ENCODE measurements at regions not wholly inside any gene's neighbourhood (a gene's known extent, or its start where the extent isn't known, plus 50 kb on each side); places are given as distances from the start of the nearest gene placed in this dataset.
A peak's percentile ranks its signal among the peaks of the same experiment; 100 is the strongest.

DNA sequence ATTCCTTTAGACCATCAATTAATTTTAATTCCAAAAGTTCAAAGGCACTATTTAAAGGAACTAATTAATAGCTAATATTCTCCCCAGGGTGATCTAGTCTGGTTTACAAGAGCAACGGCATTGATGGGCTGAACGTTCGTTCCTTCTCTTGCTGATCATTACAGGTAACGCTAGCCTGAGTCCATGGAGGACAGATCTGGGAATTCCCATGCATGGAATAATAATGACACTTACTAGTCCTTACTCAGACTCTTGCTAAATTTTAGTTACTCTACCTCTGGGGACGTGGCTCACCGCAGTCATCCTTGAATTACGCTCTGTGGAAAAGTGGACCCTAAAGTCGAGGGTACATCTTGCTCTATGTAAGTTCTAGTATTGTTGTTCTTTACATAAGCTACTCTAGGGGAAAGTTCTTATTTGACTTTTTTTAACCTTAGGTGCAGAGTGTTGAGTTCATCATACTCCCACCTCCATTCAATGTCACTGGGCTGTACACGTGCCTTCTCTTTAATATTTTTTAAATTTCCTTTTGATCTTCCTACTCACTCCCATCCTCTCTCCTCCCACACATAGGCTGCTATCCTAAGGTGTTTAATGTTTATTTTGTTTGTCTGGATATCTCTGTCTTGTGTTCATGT, 133.9 kb downstream of the ZNF281 start:
- H3K9me3 Mint-ChIP-seq, result no peaks in the 10 kb centered on the region
- H3K4me3 Mint-ChIP-seq, result no peak overlapping the region
- no peaks in the 10 kb centered on the region for H3K27me3 Mint-ChIP-seq
- ChIA-PET POLR2A (no interaction called here), CTCF (interaction anchor here (0.6 to 2.5 kb wide), 8 partner anchors 13 to 973 kb away, joined by 3 to 11 read pairs (median 3); no protein-coding TSS in a partner anchor)
- intact Hi-C loops (cut with micrococcal nuclease), result loop anchor here (1.0 to 10.0 kb wide), 2 partner anchors 137 to 591 kb away; no protein-coding TSS in a partner anchor
- H3K4me1 Mint-ChIP-seq (ENCODE audit: low read depth), result peaks cover 8% of the 10 kb centered on the region
- DNase-seq, result no peak
- H3K36me3 Mint-ChIP-seq, result no peaks in the 10 kb centered on the region
- no peak overlapping the region for H3K27ac Mint-ChIP-seq

DNA sequence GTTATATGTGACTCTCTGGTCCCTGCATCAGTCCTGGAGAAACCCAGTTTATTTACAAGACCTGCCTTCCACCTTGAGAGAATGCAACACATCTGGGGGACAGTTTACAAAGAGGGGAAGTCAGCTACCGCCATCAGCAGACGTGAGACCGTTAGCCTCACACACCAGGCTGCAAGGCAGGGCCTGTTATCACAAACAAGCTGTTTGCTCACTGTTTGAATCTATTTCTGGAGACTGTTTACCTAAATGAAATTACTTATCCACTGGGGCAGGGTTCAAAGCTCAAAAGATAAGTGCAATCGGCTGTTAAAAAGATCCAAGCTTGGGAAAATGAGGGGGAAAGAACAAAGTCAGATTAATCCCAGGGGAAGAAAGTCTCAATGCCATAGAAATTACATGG, 134.4 kb downstream of the ZNF281 start:
- CTCF ChIA-PET, result interaction anchor here (0.5 to 2.5 kb wide), 5 partner anchors 20 to 215 kb away, joined by 3 to 11 read pairs (median 3); no protein-coding TSS in a partner anchor
- Mint-ChIP-seq H3K27ac (no peak overlapping the region), H3K36me3 (no peaks in the 10 kb centered on the region), H3K27me3 (no peaks in the 10 kb centered on the region), H3K4me1 (ENCODE audit: low read depth) (peaks cover 8% of the 10 kb centered on the region), H3K9me3 (no peaks in the 10 kb centered on the region), H3K4me3 (no peak overlapping the region)
- POLR2A ChIA-PET, result no interaction called here
- DNase-seq, result no peak
- intact Hi-C loops (cut with micrococcal nuclease), result loop anchor here (10.0 kb wide), 1 partner anchor 591 kb away; no protein-coding TSS in a partner anchor

DNA sequence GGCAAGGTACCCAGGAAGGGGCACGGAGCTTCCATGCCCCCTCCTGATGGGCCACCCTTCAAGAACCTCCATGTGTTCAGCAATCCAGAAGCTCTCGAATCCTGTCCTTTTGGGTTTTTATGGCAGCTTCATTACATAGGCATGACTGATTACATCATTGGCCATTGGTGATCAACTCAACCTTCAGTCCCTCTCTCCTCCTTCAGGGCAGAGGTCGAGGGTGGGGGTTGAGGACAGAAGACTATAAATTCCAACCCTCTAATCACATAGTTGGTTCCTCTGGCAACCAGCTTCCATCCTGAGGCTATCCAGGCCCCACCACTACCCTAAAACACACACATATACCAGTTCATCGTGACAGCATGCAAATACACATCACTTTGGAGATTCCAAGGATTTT, 135.7 kb downstream of the ZNF281 start:
- Mint-ChIP-seq H3K4me3 (no peak overlapping the region), H3K36me3 (no peaks in the 10 kb centered on the region), H3K4me1 (ENCODE audit: low read depth) (peaks cover 8% of the 10 kb centered on the region), H3K27me3 (no peaks in the 10 kb centered on the region), H3K9me3 (no peaks in the 10 kb centered on the region), H3K27ac (no peak overlapping the region)
- ChIA-PET POLR2A (interaction anchor here (0.8 kb wide), 1 partner anchor 20 kb away, joined by 3 read pairs; no protein-coding TSS in a partner anchor), CTCF (interaction anchor here (0.6 to 2.2 kb wide), 4 partner anchors 11 to 164 kb away, joined by 3 to 5 read pairs (median 3); no protein-coding TSS in a partner anchor)
- DNase-seq, result no peak
- intact Hi-C loops (cut with micrococcal nuclease), result loop anchor here (10.0 kb wide), 1 partner anchor 589 kb away; no protein-coding TSS in a partner anchor

GRCh38 chr1:200272481-200273068, 137.3 kb downstream of the ZNF281 start:
- H3K9me3 Mint-ChIP-seq, result no peaks in the 10 kb centered on the region
- intact Hi-C loops (cut with micrococcal nuclease), result loop anchor here (10.0 kb wide), 1 partner anchor 588 kb away; no protein-coding TSS in a partner anchor
- H3K4me3 Mint-ChIP-seq, result no peak overlapping the region

GRCh38 chr1:200269256-200269655, 140.6 kb downstream of the ZNF281 start:
- Mint-ChIP-seq H3K9me3 (no peaks in the 10 kb centered on the region), H3K27ac (no peak overlapping the region), H3K4me3 (no peak overlapping the region), H3K4me1 (ENCODE audit: low read depth) (peaks cover 8% of the 10 kb centered on the region), H3K27me3 (peaks cover under 1% of the 10 kb centered on the region), H3K36me3 (no peaks in the 10 kb centered on the region)
- ChIA-PET CTCF (no interaction called here), POLR2A (no interaction called here)
- intact Hi-C loops (cut with micrococcal nuclease), result no loop called here
- DNase-seq, result no peak

More at GRCh38 chr1:200272481-200273068, 137.3 kb downstream of the ZNF281 start:
- peaks cover 8% of the 10 kb centered on the region for H3K4me1 Mint-ChIP-seq (ENCODE audit: low read depth)
- CTCF ChIA-PET, result interaction anchor here (0.9 to 2.2 kb wide), 2 partner anchors 10 to 219 kb away, joined by 3 to 5 read pairs; no protein-coding TSS in a partner anchor
- no peaks in the 10 kb centered on the region for H3K27me3 Mint-ChIP-seq
- no peak overlapping the region for H3K27ac Mint-ChIP-seq
- POLR2A ChIA-PET, result interaction anchor here (0.6 kb wide), 1 partner anchor 540 kb away, joined by 3 read pairs; no protein-coding TSS in a partner anchor
- no peaks in the 10 kb centered on the region for H3K36me3 Mint-ChIP-seq
- DNase-seq, result no peak

GRCh38 chr1:200267937-200268336, 141.9 kb downstream of the ZNF281 start:
- H3K27ac Mint-ChIP-seq, result no peak overlapping the region
- no peak for DNase-seq
- peaks cover 2% of the 10 kb centered on the region for H3K27me3 Mint-ChIP-seq
- CTCF ChIA-PET, result interaction anchor here (1.2 kb wide), 1 partner anchor 9 kb away, joined by 4 read pairs; no protein-coding TSS in a partner anchor
- POLR2A ChIA-PET, result no interaction called here
- no peaks in the 10 kb centered on the region for H3K36me3 Mint-ChIP-seq
- intact Hi-C loops (cut with micrococcal nuclease), result no loop called here
- no peaks in the 10 kb centered on the region for H3K9me3 Mint-ChIP-seq
- no peak overlapping the region for H3K4me3 Mint-ChIP-seq
- peaks cover 2% of the 10 kb centered on the region for H3K4me1 Mint-ChIP-seq (ENCODE audit: low read depth)

- POLR2A ChIA-PET, result no interaction called here
- no peak for DNase-seq
- intact Hi-C loops (cut with micrococcal nuclease), result no loop called here
- H3K27ac Mint-ChIP-seq, result no peak overlapping the region
- CTCF ChIA-PET, result interaction anchor here (1.2 kb wide), 1 partner anchor 9 kb away, joined by 4 read pairs; no protein-coding TSS in a partner anchor
- no peaks in the 10 kb centered on the region for H3K36me3 Mint-ChIP-seq
- H3K4me1 Mint-ChIP-seq (ENCODE audit: low read depth), result peaks cover 5% of the 10 kb centered on the region
- H3K4me3 Mint-ChIP-seq, result no peak overlapping the region
- H3K9me3 Mint-ChIP-seq, result no peaks in the 10 kb centered on the region
- H3K27me3 Mint-ChIP-seq, result peaks cover 2% of the 10 kb centered on the region
Measured at GRCh38 chr1:200267458-200267857, 142.4 kb downstream of the ZNF281 start.

GRCh38 chr1:200266871-200267270, 143.0 kb downstream of the ZNF281 start:
- CTCF ChIA-PET, result interaction anchor here (1.2 kb wide), 1 partner anchor 8 kb away, joined by 4 read pairs; no protein-coding TSS in a partner anchor
- POLR2A ChIA-PET, result no interaction called here
- no peak overlapping the region for H3K27ac Mint-ChIP-seq

DNA sequence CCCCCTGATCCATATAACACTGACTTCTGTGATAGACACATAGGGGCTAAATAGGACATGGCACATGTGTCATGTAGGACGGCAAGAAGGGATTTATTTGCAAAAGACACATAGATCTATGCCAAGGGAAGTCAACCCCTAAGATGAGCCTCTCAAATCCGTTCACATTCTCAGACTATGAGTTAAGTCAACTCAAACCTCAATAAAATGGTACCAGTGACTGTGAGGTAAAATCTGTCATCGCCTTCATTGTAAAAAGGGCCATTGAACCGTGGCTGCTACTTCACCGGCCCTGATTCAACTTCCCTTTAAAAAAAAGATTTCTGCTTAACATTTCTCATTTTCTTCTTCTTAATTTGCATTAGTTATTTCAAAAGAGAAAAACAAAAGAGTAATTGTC, 144.0 kb downstream of the ZNF281 start:
- no peak overlapping the region for H3K4me3 Mint-ChIP-seq
- CTCF ChIA-PET, result interaction anchor here (1.0 kb wide), 1 partner anchor 245 kb away, joined by 4 read pairs; no protein-coding TSS in a partner anchor
- H3K27me3 Mint-ChIP-seq, result peaks cover 4% of the 10 kb centered on the region
- no peak for DNase-seq
- no peaks in the 10 kb centered on the region for H3K9me3 Mint-ChIP-seq
- POLR2A ChIA-PET, result no interaction called here
- H3K36me3 Mint-ChIP-seq, result no peaks in the 10 kb centered on the region
- peaks cover 9% of the 10 kb centered on the region for H3K4me1 Mint-ChIP-seq (ENCODE audit: low read depth)
- no peak overlapping the region for H3K27ac Mint-ChIP-seq
- intact Hi-C loops (cut with micrococcal nuclease), result no loop called here

More at GRCh38 chr1:200266871-200267270, 143.0 kb downstream of the ZNF281 start:
- Mint-ChIP-seq H3K9me3 (no peaks in the 10 kb centered on the region), H3K4me3 (no peak overlapping the region), H3K4me1 (ENCODE audit: low read depth) (peaks cover 9% of the 10 kb centered on the region), H3K36me3 (no peaks in the 10 kb centered on the region), H3K27me3 (peaks cover 2% of the 10 kb centered on the region)
- intact Hi-C loops (cut with micrococcal nuclease), result no loop called here
- no peak for DNase-seq

DNA sequence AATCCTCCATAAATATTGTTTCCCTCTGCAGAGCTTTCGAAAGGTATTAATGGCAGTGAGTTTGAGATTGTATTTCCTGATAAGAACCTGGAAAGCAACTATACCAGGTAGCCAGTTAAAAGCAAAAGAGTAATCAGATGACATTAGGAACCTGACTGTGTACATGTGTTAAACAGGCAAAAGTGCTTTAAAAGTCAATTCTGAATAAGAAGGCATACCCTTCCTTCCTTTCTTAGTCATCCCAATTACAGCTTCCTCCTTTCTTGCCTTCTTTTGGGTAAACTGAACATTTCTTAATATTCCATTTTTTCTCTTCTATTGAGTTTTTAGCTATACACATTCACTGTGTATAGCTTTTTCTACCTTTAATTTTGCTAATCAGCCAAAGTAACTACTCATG, 144.7 kb downstream of the ZNF281 start:
- Mint-ChIP-seq H3K27me3 (peaks cover 5% of the 10 kb centered on the region), H3K27ac (no peak overlapping the region), H3K4me3 (no peak overlapping the region), H3K9me3 (no peaks in the 10 kb centered on the region), H3K36me3 (no peaks in the 10 kb centered on the region), H3K4me1 (ENCODE audit: low read depth) (peaks cover 9% of the 10 kb centered on the region)
- no peak for DNase-seq
- intact Hi-C loops (cut with micrococcal nuclease), result no loop called here
- ChIA-PET CTCF (interaction anchor here (1.0 kb wide), 1 partner anchor 246 kb away, joined by 4 read pairs; no protein-coding TSS in a partner anchor), POLR2A (no interaction called here)

- no peak overlapping the region for H3K27ac Mint-ChIP-seq
- no peak overlapping the region for H3K4me3 Mint-ChIP-seq
- intact Hi-C loops (cut with micrococcal nuclease), result no loop called here
- ChIA-PET POLR2A (no interaction called here), CTCF (interaction anchor here (0.6 to 1.7 kb wide), 6 partner anchors 11 to 225 kb away, joined by 3 to 5 read pairs (median 3); no protein-coding TSS in a partner anchor)
- H3K9me3 Mint-ChIP-seq, result no peaks in the 10 kb centered on the region
- H3K27me3 Mint-ChIP-seq, result peaks cover 8% of the 10 kb centered on the region
- no peak for DNase-seq
- peaks cover 9% of the 10 kb centered on the region for H3K4me1 Mint-ChIP-seq (ENCODE audit: low read depth)
- H3K36me3 Mint-ChIP-seq, result no peaks in the 10 kb centered on the region
Measured at GRCh38 chr1:200263203-200263602, 146.6 kb downstream of the ZNF281 start.

GRCh38 chr1:200262326-200262965, 147.4 kb downstream of the ZNF281 start:
- ChIA-PET CTCF (interaction anchor here (0.7 to 1.7 kb wide), 6 partner anchors 11 to 226 kb away, joined by 3 to 5 read pairs (median 3); no protein-coding TSS in a partner anchor), POLR2A (interaction anchor here (0.6 kb wide), 1 partner anchor 408 kb away, joined by 3 read pairs; no protein-coding TSS in a partner anchor)
- Mint-ChIP-seq H3K9me3 (no peaks in the 10 kb centered on the region), H3K27me3 (peaks cover 8% of the 10 kb centered on the region), H3K4me1 (ENCODE audit: low read depth) (peaks cover 9% of the 10 kb centered on the region), H3K4me3 (no peak overlapping the region), H3K27ac (no peak overlapping the region), H3K36me3 (no peaks in the 10 kb centered on the region)
- DNase-seq, result peak; percentile 62
- intact Hi-C loops (cut with micrococcal nuclease), result no loop called here

All from activated CD4-positive, alpha-beta memory T cell treated with anti-CD3 and anti-CD28 coated beads for 36 hours (primary cell).